ENCODE measurements at regions not wholly inside any gene's neighbourhood (a gene's known extent, or its start where the extent isn't known, plus 50 kb on each side); places are given as distances from the start of the nearest gene placed in this dataset.

DNA sequence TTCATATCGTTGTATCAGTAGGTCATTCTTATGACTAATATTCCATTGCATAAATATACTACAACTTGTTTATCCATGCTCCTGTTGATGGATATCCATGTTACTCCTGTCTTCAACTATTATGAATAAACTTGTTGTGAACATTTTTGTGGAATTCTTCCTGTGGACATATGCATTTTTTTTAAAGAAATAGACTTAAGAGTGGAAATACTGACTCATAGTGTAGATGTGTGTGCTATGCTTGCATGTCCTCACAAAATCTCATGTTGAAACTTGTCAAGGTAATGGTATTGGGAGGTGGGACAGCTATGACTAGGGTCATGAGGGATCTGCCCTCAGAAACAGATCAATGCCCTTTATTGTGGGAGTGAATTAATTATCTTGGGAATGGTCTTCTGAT is 240.5 kb upstream of the PRSS58 start:
- Histone ChIP-seq H3K18ac (ENCODE audit: low read depth, low read length) (peak overlapping the region; percentile 68; the same call in 1 of the 2 replicates), H2BK5ac (ENCODE audit: low read depth, low read length, poor library complexity, severe bottlenecking) (no peak overlapping the region), H4K20me1 (ENCODE audit: insufficient read depth, low read length) (no peaks in the 10 kb centered on the region), H4K91ac (ENCODE audit: insufficient read depth, low read depth, low read length) (no peak overlapping the region), H3K36me3 (ENCODE audit: control insufficient read depth, insufficient read depth, low read length) (no peaks in the 10 kb centered on the region), H3K4me1 (ENCODE audit: control insufficient read depth, insufficient read depth, low read length) (peaks cover 8% of the 10 kb centered on the region), H3K56ac (ENCODE audit: extremely low read depth, insufficient read depth, low read length) (no peak overlapping the region), H2AK9ac (replicated peaks; ENCODE audit: low read depth, low read length, poor library complexity) (no peak overlapping the region), H3K79me1 (ENCODE audit: low read depth in 1 of 2, low read length in 2 of 2) (no peaks in the 10 kb centered on the region), H3K4me2 (ENCODE audit: low read depth, low read length) (no peak overlapping the region), H3K27me3 (ENCODE audit: control insufficient read depth, insufficient read depth, low read length) (peaks cover 2% of the 10 kb centered on the region), H3K23ac (ENCODE audit: low read depth, low read length) (no peak overlapping the region), H3K4me3 (ENCODE audit: insufficient read depth, low read depth, low read length) (no peak overlapping the region), H4K8ac (ENCODE audit: low read depth in 2 of 2, low read length in 2 of 2) (peak overlapping the region in 1 of 2 experiments; percentile 0; a peak in 1 of 4 replicates), H4K5ac (ENCODE audit: low read depth, low read length) (peak overlapping the region; percentile 59; the same call in 1 of the 2 replicates), H3K9ac (ENCODE audit: low read depth, low read length) (no peak overlapping the region), H3K14ac (replicated peaks; ENCODE audit: low read depth, low read length) (no peak overlapping the region), H2BK15ac (ENCODE audit: low read depth, low read length) (no peak overlapping the region), H3K4ac (ENCODE audit: low read depth, low read length) (no peak overlapping the region), H2AK5ac (ENCODE audit: low read depth, low read length) (no peak overlapping the region), H3K9me3 (ENCODE audit: control insufficient read depth, insufficient read depth, low read length) (no peaks in the 10 kb centered on the region), H2BK20ac (ENCODE audit: low read depth, low read length) (peak overlapping the region; percentile 7; the same call in 1 of the 2 replicates), H3K9me1 (ENCODE audit: insufficient read depth, low read length) (peaks cover 3% of the 10 kb centered on the region; the same call in 1 of the 2 replicates), H2AFZ (replicated peaks; ENCODE audit: low read length, poor library complexity) (no peak overlapping the region), H3K27ac (ENCODE audit: insufficient read depth, low read length) (no peak overlapping the region), H2BK120ac (ENCODE audit: low read depth, low read length) (peak overlapping the region; percentile 0; the same call in 1 of the 2 replicates)
- ChIA-PET POLR2A (ENCODE audit: unreplicated experiment) (no interaction called here), CTCF (interaction anchor here (1.2 to 3.1 kb wide), 8 partner anchors 12 to 285 kb away, joined by 3 to 15 read pairs (median 8); no protein-coding TSS in a partner anchor)
- intact Hi-C loops (cut with micrococcal nuclease) (no loop called here), dilution Hi-C loops (cut with HindIII; ENCODE audit: low sequenced_read_pairs, unreplicated experiment) (no loop called here), in situ Hi-C loops (cut with MboI; ENCODE audit: low sequenced_read_pairs) (no loop called here)
- TF ChIP-seq MAZ (IDR thresholded peaks at IDR 0.05; ENCODE audit: borderline replicate concordance, low read depth, low read length) = no peak
- TF ChIP-seq, protein P1, sequence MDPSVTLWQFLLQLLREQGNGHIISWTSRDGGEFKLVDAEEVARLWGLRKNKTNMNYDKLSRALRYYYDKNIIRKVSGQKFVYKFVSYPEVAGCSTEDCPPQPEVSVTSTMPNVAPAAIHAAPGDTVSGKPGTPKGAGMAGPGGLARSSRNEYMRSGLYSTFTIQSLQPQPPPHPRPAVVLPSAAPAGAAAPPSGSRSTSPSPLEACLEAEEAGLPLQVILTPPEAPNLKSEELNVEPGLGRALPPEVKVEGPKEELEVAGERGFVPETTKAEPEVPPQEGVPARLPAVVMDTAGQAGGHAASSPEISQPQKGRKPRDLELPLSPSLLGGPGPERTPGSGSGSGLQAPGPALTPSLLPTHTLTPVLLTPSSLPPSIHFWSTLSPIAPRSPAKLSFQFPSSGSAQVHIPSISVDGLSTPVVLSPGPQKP (IDR thresholded peaks at IDR 0.05; ENCODE audit: borderline replicate concordance, low read depth, low read length) = no peak
- TF ChIP-seq POLR2A (IDR thresholded peaks at IDR 0.05; ENCODE audit: low read depth, low read length) = no peak
- TF ChIP-seq NFE2L2 (IDR thresholded peaks at IDR 0.05; ENCODE audit: low read depth, low read length) = no peak
- 0 out of 2 replicates have a peak, but pooled peaks have one; percentile 8 for TF ChIP-seq FOS (IDR thresholded peaks at IDR 0.05; ENCODE audit: low read depth, low read length)
- TF ChIP-seq BHLHE40 (IDR thresholded peaks at IDR 0.05; ENCODE audit: low read depth, low read length) = no peak
- ATAC-seq (ENCODE audit: low read depth) (peak; percentile 40), DNase-seq (peak; percentile 56)
- no TSS peak for BruUV-seq (replicated peaks)
- WGBS, 2 experiments (ENCODE audit: extremely low coverage in 2 of 2, insufficient read length in 1 of 2) = no CpG with 5 or more reads among the region's 1 CpG
